Stimulated activated CD4-positive, alpha-beta T cell treated with anti-CD3 and anti-CD28 coated beads, TNF-alpha, amount 100 ng/mL, for 24 hours (primary cell): ENCODE measurements at regions not wholly inside any gene's neighbourhood (a gene's known extent, or its start where the extent isn't known, plus 50 kb on each side); places are given as distances from the start of the nearest gene placed in this dataset.
"Not testable (repeated sequence)": the region's sequence is repeated elsewhere in the genome, so short reads cannot be mapped to it uniquely, and the experiment has no call there.

Experiments used
- DNase-seq, 3 experiments: peaks; one replicate each; pipeline ENCODE4 v3.0.0-alpha.2; 2020; ENCODE audit warnings: low read depth in 3 of 3

DNA sequence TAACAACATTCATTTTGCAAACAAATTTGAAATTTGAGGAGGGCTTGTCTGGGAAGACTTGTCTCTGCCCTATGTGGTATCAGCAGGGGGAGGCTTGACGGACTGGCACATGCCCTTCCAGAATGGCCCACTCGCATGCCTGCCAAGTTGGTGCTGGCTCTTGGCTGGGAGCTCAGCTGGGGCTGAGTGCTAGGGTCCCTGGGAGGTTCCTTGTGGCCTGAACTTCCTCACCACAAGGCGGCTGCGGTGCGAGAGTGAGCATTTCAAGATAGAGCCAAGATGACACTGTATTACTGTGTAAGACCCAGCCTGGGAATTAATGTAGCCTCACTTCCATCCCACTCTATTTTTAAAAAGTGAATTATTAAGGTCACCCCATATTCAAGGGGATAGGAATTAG lies 271.6 kb upstream of the PLEKHG7 start:
- DNase-seq: peak in 1 of 3 experiments; percentile 4

DNA sequence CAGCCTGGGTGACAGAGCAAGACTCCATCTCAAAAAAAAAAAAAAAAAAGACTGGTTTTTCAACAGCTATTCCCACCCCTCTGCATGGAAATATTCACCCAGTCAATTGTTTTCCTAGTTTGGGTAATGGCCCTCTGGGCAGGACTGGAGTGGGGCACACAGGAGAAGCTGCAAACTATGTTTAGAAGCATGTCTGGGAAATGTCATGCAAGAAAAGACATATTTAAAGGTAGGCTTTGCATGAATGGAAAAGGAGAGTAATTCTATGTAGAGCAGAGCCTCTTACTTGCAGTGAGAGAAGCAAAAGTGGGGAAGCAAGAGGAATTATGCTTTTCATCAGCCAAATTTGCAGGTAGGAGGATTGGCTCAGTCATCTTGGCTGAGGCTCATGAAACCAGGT lies 276.5 kb upstream of the PLEKHG7 start:
- DNase-seq: no peak

DNA sequence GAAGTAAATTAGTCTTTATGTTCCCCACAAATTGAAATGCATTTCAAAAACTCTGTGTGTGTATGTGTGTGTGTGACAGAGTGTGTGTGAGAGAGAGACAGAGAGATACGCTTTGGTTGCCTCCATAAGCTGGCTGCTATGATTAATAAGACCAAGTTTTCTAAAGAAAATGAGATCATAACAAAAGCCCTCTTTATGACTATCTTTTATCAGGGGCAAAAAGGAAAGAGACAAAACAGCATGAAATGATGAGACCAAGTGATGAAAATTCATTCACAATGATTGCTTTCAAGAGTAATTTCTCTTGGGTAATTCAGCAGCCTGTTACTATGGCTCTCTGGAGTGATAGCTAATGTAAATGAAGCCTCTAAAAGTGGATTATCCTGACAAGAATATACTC lies 277.6 kb upstream of the PLEKHG7 start:
- no peak for DNase-seq

DNA sequence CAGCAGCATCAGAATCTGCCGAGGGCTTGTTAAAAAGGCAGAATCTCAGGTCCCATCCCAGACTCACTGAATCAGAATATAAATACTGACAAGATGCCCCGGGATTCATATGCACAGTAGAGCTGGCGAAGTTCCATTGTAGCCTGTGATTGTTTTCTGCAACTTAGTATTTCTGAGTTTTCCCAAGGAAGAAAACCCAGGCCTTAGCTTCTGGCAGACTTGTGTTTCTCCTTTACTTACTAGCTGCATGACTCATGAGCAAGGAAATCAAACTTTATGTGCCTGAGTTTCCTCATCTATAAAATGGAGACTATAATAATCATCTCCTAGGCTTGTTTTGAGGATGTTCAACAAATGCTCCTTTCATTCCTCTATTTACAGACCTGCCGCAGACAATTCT lies 278.5 kb upstream of the PLEKHG7 start:
- no peak for DNase-seq

DNA sequence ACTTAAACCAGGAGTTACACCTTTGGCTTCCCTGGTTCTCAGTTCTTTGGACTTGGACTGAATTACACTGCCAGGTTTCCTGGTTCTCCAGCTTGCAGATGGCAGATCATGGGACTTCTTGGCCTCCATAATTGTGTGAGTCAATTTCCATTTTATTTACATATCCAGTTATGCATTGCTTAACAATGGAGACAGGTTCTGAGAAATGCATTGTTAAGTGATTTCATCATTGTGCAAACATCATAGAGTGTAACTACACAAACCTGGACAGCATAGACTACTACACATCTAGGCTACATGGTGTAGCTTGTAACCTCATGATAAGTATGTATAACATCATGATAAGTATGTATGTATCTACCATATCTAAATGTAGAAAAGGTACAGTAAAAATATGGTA lies 276.1 kb upstream of the BTG1 start:
- no peak for DNase-seq

DNA sequence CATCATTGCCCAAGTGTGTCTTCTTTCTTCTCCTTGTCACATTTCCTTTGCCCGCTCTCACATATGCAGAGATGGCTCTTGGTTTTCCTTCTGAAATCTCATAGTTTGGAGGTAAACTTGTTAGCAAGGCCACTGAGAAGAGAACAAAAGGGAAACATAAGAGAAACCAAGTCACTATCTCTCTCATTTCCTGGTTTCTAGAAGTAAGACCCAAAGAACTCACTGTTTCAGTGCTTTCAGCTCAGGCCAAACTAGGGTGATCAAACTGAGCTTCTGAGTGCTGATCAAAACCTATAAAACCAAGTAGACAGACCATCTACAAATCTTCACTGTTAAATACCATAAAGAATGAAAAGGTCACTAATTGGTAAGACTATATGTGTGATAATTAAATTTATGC lies 275.4 kb upstream of the BTG1 start:
- DNase-seq: no peak

DNA sequence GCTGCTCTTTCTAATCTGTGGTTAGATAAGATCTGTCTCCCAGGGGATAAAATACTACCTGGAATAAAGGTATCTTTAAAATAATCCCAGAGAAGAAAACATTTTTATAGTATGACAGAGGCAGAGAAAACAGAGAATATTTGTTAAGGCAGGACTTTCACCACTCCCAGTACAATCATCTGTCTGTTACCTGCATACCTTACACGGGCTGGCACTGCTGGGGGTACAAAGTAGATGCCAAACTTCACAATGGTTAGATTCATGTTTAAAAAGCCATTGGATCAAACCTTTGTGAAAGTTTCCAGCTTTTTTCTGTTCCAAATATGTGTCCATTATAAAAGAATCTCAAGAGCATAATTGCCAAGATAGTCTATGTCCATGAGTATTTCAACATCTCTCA lies 273.6 kb upstream of the BTG1 start:
- DNase-seq: no peak

DNA sequence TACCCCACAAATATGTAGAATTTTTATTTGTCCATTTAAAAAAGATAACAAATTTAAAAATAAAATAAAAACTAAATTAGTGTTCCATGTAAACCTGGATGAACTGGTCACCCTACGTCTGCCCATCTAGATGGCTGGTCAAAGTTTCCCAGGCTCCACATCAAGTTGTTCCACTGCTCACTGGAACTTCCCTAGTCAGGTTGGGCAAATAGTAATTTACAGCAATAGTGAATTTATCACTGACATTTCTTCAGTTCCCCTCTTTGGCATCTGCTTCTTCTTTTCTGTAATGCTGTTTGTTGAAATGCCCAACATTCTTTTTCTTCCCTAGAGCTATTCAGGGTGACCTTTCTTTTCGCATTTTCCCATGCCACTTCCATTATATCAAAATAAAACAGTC lies 272.7 kb upstream of the BTG1 start:
- no peak for DNase-seq

DNA sequence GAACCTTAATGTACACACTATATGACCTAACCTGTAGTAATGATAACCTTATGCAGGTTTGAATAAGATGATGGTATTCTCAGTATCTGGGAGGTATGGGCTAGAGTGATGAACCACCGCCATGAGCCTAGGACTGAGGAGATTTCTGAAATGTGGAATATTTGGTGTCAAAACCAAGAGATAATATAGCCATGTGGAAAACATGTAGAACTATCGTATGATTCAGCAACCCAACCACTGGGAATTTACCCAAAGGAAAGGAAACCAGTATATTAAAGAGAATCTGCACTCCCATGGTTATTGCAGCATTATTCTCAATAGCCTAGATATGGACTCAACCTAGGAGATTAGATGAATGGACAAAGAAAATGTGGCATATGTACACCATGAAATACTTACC lies 271.7 kb upstream of the BTG1 start:
- no peak for DNase-seq

DNA sequence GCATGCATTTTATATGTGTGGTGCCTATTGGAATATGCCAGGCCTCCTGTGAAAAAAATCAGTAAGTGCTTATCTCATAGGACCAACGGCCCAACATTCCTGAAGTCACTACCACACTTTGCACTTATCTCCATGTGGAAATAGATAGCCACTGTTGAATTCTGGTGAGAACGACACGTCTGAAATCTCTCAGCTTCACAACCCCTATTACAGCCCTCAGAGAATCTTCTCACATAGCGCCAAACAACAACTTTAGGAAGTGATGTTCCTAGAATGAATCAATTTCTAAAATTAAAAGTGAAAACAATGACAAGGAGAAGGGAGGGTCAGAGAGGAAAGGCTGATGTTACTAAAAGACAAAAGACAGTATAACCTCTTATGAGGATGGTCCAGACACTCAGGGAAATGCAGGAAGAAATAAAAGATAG lies 270.8 kb upstream of the BTG1 start:
- DNase-seq: no peak

DNA sequence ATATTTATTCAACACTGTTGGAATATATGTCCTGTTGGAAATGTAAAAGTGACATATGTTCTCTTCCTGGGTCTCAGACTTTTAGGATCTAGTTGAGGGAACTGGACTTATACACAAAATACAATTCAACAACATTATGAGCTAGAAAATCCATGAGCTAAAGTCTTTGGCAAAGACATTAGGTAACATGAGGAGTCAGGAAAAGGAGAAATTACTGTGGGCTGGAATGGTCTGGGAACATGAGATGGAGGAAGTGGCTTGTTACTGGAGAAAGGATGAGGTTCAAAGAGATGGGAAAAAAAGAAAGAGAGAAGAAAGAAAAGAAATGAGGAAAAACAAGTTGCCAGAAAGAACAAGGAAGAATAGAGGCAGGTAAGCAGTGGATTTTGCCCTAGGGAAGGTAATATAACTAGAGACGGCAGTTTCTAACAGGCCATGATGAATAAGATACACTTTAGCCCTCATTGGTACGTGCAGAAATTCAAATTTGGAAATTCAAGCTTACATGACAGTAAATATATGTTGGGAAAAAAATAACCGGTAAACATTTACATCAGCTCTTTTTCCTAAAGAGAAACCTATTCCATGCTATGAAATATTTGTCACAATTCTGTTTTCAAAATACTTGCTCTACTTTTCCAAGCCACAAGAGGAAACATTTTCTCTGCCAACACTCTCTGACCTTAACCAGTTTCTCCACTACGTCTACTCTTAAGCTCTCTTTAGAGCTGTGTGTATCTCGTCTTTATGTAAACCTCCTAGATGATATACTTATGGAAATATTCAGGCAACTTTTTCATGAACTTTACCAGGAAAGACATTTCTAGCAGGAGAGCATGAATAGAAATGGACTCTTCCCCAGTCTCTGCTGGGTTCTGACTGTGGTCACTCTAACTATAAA lies 268.8 kb upstream of the BTG1 start:
- no peak for DNase-seq

DNA sequence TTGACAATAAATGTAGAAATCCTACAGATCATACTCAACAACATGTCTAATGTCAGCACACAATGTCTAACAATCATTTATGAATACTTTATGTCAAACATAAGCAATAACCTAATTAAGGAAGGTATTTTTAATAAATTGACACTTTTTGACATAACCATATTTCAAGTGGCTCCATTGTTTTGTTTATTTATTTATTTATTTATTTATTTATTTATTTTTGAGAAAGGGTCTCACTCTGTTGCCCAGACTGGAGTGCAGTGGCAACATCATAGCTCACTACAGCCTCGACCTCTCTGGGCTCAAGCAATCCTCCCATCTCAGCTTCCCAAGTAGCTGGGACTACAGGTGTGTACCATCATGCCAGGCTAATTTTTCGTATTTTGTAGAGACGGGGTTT lies 267.6 kb upstream of the BTG1 start:
- DNase-seq: no peak

DNA sequence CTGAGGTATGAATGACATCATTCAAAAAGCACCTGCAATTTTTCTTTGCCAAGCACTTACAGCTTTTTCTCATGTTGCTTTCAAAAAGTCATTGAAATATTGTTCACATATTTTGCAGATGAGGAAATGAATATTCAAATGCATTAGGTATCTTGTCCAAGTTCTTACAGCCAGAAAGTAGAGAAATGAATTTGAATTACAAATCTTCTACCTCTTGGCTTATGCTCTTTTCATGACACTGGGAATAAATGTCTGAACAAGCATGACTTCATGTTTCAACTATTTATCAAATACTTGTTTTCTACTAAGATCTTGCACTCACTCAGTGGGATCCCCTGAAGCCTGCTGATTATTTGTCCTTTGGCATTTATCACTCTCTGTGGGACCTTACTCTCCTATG lies 267.2 kb upstream of the BTG1 start:
- no peak for DNase-seq

DNA sequence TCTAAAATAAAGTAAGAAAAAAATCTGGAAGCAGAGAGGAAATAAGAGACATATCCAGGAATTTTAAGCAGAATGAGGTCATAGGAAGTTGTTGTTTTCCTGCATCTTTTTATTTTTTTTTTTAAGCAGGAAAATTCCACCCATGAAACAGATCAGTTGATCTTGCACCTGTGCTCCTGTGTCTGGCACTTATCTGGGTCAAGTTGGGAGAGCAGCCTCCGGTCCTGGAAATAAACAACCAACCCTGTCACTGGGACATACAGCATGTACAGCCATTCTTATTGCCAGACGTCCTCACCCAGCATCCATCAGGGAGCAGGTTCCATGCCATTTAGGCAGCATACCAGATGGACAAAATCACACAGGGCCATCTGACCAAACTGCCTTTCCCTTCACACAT lies 266.0 kb upstream of the BTG1 start:
- no peak for DNase-seq

DNA sequence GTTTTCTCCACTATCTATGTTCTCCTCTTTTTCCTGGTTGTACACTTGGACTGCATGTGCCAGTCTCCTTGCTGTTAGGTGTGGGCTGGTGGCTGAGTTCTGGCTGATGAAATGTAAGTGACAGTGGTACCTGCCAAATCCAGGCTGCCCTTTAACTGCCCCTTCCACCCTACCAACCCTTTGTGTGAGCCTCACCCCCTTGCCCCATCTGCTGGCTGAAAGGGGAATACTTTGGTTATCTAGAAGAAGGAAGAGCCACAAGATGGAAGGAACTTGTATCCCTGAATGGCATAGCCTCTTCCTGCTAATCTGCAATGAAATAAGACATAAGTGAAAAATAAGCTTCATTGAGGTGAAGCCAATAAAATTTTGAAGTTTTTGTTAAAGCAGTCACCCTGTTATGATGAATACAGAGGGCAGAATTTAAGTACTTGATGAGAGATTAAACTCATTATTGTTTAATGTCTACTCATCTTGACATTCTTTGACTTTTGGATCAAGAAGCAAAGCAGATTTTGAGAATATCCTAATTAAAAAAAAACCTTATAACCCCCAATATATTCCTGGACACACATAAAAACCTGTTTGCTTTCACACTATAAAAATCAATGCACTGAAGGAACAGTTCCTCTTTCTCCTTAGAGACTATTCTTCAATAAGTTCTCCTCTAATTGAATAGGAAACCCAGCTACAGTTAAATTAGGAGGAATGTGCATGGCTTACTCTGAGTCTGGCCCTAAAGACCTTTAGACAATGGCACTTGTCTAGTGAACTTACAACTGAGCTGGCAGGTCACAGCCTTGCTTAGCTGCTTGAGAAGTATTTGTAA lies 262.6 kb upstream of the BTG1 start:
- peak in 1 of 3 experiments; percentile 37 for DNase-seq

DNA sequence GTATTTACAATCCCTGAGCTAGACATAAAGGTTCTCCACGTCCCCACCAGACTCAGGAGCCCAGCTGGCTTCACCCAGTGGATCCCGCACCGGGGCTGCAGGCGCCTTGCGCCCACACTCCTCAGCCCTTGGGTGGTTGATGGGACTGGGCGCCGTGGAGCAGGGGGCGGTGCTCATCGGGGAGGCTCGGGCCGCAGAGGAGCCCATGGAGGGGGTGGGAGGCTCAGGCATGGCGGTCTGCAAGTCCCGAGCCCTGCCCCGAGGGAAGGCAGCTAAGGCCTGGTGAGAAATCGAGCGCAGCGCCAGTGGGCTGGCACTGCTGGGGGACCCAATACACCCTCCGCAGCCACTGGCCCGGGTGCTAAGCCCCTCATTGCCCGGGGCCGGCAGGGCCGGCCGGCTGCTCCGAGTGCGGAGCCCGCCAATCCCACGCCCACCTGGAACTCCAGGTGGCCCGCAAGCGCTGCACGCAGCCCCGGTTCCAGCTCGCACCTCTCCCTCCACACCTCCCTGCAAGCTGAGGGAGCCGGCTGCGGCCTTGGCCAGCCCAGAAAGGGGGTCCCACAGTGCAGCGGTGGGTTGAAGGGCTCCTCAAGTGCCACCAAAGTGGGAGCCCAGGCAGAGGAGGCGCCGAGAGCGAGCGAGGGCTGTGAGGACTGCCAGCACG lies 260.9 kb upstream of the BTG1 start:
- DNase-seq: not testable (repeated sequence)

DNA sequence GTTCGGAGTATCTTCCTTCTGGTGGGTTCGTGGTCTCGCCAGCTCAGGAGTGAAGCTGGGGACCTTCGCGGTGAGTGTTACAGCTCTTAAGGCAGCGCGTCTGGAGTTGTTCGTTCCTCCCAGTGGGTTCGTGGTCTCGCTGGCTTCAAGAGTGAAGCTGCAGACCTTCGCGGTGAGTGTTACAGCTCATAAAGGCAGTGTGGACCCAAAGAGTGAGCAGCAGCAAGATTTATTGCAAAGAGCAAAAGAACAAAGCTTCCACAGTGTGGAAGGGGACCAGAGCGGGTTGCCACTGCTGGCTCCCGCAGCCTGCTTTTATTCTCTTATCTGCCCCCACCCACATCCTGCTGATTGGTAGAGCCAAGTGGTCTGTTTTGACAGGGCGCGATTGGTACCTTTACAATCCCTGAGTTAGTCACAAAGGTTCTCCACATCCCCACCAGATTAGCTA lies 260.2 kb upstream of the BTG1 start:
- peak in 1 of 3 experiments; percentile 44 for DNase-seq

DNA sequence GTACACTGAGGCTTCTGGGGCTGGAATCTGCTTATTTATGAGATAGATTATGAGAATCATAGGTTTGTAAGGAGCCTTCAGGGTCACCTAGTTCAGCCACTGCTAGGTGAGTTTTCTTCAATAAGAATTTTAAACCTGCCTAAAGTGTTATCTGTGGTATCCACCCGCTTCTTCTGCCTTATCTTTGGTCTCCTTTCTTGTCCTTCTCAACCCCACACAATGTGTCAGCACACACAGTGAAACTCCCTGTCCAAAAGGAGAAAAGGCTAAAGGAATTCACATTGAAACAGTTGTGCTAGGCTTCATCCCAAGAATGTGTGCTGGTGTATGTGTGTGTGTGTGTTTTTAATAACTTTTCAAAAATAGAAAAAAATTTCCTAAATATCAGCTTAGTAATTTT lies 259.3 kb upstream of the BTG1 start:
- DNase-seq: no peak

DNA sequence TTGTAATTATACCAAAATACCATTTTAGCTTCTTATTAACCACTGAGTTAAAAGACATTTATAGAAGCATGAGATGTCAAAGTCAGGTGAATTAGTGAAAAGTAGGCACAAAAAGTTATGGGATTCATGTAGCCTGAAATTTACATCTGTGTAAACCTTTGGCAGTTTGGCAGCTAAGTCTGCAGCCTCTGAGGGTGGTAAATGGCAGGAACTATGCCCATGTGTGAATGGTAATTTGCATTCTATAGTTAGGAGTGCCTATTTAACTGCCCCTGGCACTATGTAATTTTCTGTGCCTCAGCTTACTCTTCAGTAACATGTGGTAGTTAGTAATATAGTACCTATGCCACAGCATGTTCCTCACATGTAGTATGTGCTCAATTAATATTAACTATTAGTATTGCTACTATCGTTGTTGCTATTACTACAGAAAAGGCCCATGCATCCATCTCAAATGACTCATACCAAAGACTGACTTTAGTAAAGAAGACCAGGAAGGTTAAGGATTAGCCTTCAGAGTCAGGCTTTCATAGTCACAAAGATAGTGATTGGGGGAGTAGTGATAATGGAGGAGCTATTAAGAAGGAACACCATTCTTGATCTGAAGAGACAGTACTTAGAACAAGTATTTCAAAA lies 258.7 kb upstream of the BTG1 start:
- DNase-seq: no peak

DNA sequence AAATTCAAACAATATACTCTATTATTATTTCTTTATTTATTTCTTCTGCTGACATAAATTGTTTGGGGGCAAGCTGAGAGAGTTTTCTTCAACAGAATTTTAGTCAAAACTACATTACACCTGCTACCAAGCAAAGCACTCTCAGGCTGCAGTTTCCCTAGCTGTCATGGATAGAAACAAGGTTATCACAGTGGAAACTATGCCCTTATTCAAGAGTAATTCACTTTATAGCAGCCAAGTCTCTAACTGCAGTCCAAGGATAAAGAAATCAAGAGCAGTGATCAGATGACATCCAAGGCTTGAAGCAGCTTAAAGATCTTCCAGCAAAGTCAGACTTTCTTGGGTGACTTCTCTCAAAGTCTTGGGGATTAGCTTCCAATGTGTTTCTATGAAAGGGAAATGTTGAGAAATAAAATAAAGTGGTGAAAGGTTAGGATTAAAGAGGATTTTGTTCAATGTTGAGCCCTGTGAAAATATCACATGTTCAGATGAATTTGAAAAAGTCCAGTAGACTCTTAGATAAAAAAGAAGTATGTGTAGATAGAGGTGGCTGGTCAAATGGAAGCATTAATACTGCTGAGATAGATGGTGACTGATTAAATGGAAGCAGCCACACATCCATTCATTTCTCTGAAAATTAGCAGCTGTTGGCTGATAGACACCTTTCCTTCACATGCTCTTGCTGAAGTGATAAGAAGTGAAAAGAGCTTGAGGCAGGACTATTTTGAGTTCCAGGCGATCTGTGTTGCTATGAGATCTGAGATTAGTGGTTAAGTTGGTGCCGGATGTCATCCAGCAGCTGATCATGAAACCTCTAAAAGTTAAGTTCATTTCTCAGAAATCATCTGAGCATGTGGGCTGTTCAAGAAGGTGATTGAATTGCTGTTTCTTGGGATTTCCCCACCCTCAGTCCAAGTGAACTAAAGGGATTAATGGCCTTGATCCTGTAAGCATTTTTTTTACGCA lies 257.8 kb upstream of the BTG1 start:
- peak in 2 of 3 experiments; percentile 41 to 52 for DNase-seq

DNA sequence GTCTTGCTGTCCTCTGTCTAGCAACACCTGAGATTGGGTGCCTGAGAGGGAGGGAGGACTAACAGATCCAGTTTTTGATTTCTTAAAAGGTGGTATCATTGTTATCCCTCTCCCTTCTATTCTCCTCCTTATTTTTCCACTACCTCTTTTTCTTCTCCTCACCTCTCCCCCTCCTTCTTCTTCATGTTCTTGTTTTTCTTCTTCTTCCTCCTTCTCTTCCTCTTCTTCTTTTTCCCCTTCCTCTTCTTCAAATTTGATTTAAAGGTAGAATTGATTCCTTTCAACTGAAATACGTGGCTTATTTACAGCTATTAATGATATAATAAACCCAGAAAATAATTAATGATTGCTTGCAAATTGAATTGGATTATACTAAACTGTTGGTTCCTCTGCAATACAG lies 256.8 kb upstream of the BTG1 start:
- no peak for DNase-seq
